Endothelial cell of umbilical vein (primary cell): ENCODE measurements at regions not wholly inside any gene's neighbourhood (a gene's known extent, or its start where the extent isn't known, plus 50 kb on each side); places are given as distances from the start of the nearest gene placed in this dataset.

Source experiments
- BruUV-seq: library from RNA; stranded (reverse); fragments of 400-500 nt; replicated peaks from 2 replicates; lab custom pipeline; 2021; lab: Mats Ljungman, UMichigan
- CTCF ChIA-PET: fragments of 300-600, 350-600 bp; sonication (Branson Sonifier 250); formaldehyde crosslinking; loops from one replicate; lab custom pipeline; 2021; ENCODE audit warnings: antibody characterized with exemption, inconsistent platforms; lab: Charles Lee
- POLR2A ChIA-PET: fragments of 300-600, 350-600 bp; sonication (Branson Sonifier 250); formaldehyde crosslinking; loops from one replicate; lab custom pipeline; 2021; ENCODE audit warnings: antibody characterized with exemption, inconsistent platforms; lab: Charles Lee
- DNase-seq: peaks from one replicate; pipeline ENCODE4 v3.0.0-alpha.2; 2011; ENCODE audit warnings: low read depth, low spot score
- FAIRE-seq: peaks from 2 replicates; lab custom pipeline; 2011; peaks lifted over from hg19 to GRCh38; lab: Jason Lieb, UNC
- H2AFZ ChIP-seq: 2 replicates; pipeline ENCODE4 v1.6.0; 2012; ENCODE audit warnings: low read depth, low read length, control low read depth, inconsistent platforms
- H3K27ac ChIP-seq: 2 replicates; pipeline ENCODE4 v1.5.1; 2011; ENCODE audit warnings: low read depth, mild to moderate bottlenecking, control low read depth, low read length, moderate library complexity; ENCODE audit not compliant: insufficient read depth
- H3K27me3 ChIP-seq, 2 experiments: 2 replicates each; pipeline versions ENCODE4 v1.6.0 to v1.6.1; 2011; ENCODE audit warnings: low read length in 2 of 2, mixed read lengths in 1 of 2; ENCODE audit not compliant: control insufficient read depth in 2 of 2, insufficient read depth in 2 of 2
- H3K36me3 ChIP-seq, 2 experiments: 2 replicates in 1 of 2; 3 replicates in 1 of 2; pipeline ENCODE4 v1.5.1; 2011; ENCODE audit warnings: low read length in 2 of 2, mild to moderate bottlenecking in 1 of 2, moderate library complexity in 1 of 2; ENCODE audit not compliant: control insufficient read depth in 2 of 2, insufficient read depth in 2 of 2; ENCODE audit errors: extremely low read depth in 1 of 2
- H3K4me1 ChIP-seq: 3 replicates; pipeline ENCODE4 v1.5.1; 2011; ENCODE audit warnings: mild to moderate bottlenecking, low read length; ENCODE audit not compliant: control insufficient read depth, insufficient read depth; ENCODE audit errors: extremely low read depth
- H3K4me2 ChIP-seq: 2 replicates; pipeline ENCODE4 v1.6.1; 2011; ENCODE audit warnings: low read length, control low read depth, mixed read lengths; ENCODE audit not compliant: insufficient read depth
- H3K4me3 ChIP-seq, 3 experiments: fragments of 200-600 bp in 1 of 3; sonication (generic), shearing (Covaris generic) in 1 of 3; replicated peaks in 1 of 3; 2 replicates each; pipeline ENCODE4 v1.5.1; 2011 to 2016; ENCODE audit warnings: control low read depth in 3 of 3, low read length in 3 of 3, mild to moderate bottlenecking in 2 of 3, inconsistent platforms in 1 of 3, low read depth in 1 of 3, moderate library complexity in 1 of 3; ENCODE audit not compliant: insufficient read depth in 1 of 3
- H3K79me2 ChIP-seq: 2 replicates; pipeline ENCODE4 v1.6.0; 2012; ENCODE audit warnings: low read length, inconsistent platforms; ENCODE audit not compliant: control insufficient read depth, insufficient read depth
- H3K9ac ChIP-seq: replicated peaks from 2 replicates; pipeline ENCODE3; 2011; ENCODE audit warnings: low read length, control low read depth; ENCODE audit not compliant: insufficient read depth; ENCODE audit errors: extremely low read depth
- H3K9me1 ChIP-seq: replicated peaks from 3 replicates; pipeline ENCODE4 v1.6.0; 2011; ENCODE audit warnings: mild to moderate bottlenecking, low read length; ENCODE audit not compliant: control insufficient read depth, insufficient read depth; ENCODE audit errors: extremely low read depth
- H3K9me3 ChIP-seq: replicated peaks from 2 replicates; pipeline ENCODE4 v1.5.1; 2012; ENCODE audit warnings: low read length, inconsistent platforms; ENCODE audit not compliant: control insufficient read depth, insufficient read depth
- H4K20me1 ChIP-seq: replicated peaks from 2 replicates; pipeline ENCODE3; 2011; ENCODE audit warnings: mild to moderate bottlenecking, low read length; ENCODE audit not compliant: control insufficient read depth, insufficient read depth; ENCODE audit errors: extremely low read depth
- EZH2 ChIP-seq: IDR thresholded peaks from 2 replicates; pipeline ENCODE4 v1.6.1; 2012; ENCODE audit warnings: borderline replicate concordance, low read depth, mild to moderate bottlenecking, moderate library complexity, low read length, inconsistent platforms; ENCODE audit not compliant: severe bottlenecking
- FOS ChIP-seq: IDR thresholded peaks from 2 replicates; pipeline ENCODE4 v1.6.1; 2011; ENCODE audit warnings: mild to moderate bottlenecking, low read length, moderate library complexity, borderline replicate concordance; ENCODE audit not compliant: insufficient read depth
- GATA2 ChIP-seq: IDR thresholded peaks from 2 replicates; pipeline ENCODE4 v1.7.0; 2011; ENCODE audit warnings: low read depth, mild to moderate bottlenecking, moderate library complexity, mixed read lengths, low read length; ENCODE audit not compliant: insufficient read length, insufficient read depth
- JUN ChIP-seq: IDR thresholded peaks from 2 replicates; pipeline ENCODE4 v1.6.1; 2011; ENCODE audit warnings: borderline replicate concordance, low read depth; ENCODE audit not compliant: insufficient read length, insufficient read depth
- MYC ChIP-seq: IDR thresholded peaks from one replicate; pipeline ENCODE4 v1.6.1; 2011; ENCODE audit warnings: mild to moderate bottlenecking, low read depth, low read length
- POLR2A ChIP-seq: IDR thresholded peaks from 2 replicates; pipeline ENCODE4 v1.6.1; 2012; ENCODE audit warnings: low read depth, mild to moderate bottlenecking, control low read depth, low read length
- POLR2AphosphoS5 ChIP-seq: IDR thresholded peaks from 2 replicates; pipeline ENCODE4 v1.6.1; 2012; ENCODE audit warnings: low read depth, mild to moderate bottlenecking, control low read depth, low read length, moderate library complexity; ENCODE audit not compliant: insufficient read depth
- dilution Hi-C: fragments of 300-500 bp; cut with MboI; formaldehyde crosslinking; loops from one replicate; pipeline ENCODE4 v1.15.0; 2019; ENCODE audit warnings: low sequenced_read_pairs; ENCODE audit not compliant: extremely low pct_ligation_motif_present
- intact Hi-C: fragments of 100-400 bp; cut with micrococcal nuclease; formaldehyde crosslinking; loops from one replicate; pipeline ENCODE4 v1.10.0; 2022
- TF ChIP-seq, protein P1 (sequence below): IDR thresholded peaks from 2 replicates; pipeline ENCODE4 v1.6.1; 2011; ENCODE audit not compliant: insufficient read depth, insufficient read length
- TF ChIP-seq, protein P2 (sequence below), 2 donors: IDR thresholded peaks; 1 replicate in 1 of 2; 2 replicates in 1 of 2; pipeline ENCODE4 v1.5.1; 2011; ENCODE audit warnings: low read length in 2 of 2, mild to moderate bottlenecking in 2 of 2, moderate library complexity in 2 of 2, control low read depth in 1 of 2, inconsistent platforms in 1 of 2, low read depth in 1 of 2; ENCODE audit not compliant: insufficient read depth in 1 of 2; ENCODE audit errors: extremely low read depth in 1 of 2

DNA sequence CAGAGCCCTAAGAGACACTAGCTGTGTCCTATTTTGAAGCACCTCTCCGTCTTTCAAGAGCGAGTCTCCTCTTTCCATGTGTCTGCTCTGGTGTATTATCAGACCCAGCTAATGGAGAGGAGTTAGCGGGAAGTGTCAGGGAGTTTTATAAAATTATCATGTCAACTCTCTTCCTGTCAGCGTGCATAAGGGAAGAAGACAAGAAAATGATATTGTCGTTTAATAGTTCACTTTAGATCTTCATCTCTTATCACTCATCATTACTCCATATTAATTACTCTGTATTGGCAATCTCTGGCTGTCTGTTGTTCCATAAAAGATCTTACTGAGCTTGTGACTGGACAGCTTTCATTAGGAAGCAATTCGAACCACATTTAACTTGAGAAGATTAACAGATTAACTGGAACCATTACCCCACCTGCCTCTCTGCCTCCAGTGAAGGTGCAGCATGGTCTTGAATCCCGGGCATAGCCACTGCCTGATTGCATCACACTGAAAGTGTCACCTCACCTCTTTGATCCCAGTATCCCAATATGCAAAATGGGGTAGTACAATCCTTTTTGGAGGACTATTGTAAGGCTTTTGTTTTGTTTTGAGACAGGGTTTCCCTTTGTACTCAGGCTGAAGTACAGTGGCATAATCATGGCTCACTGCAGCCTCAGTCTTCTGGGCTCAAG lies 121.1 kb downstream of the TMEM114 start:
- H4K20me1 ChIP-seq, result no peaks in the 10 kb centered on the region
- H3K9ac ChIP-seq, result no peak overlapping the region
- TF ChIP-seq POLR2A (no peak), JUN (no peak), POLR2AphosphoS5 (no peak), MYC (no peak), EZH2 (no peak), GATA2 (no peak), FOS (no peak)
- TF ChIP-seq, protein P1, sequence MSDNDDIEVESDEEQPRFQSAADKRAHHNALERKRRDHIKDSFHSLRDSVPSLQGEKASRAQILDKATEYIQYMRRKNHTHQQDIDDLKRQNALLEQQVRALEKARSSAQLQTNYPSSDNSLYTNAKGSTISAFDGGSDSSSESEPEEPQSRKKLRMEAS, result no peak
- H3K9me3 ChIP-seq, result no peaks in the 10 kb centered on the region
- H3K4me2 ChIP-seq, result no peak overlapping the region
- ChIA-PET CTCF (no interaction called here), POLR2A (no interaction called here)
- H3K79me2 ChIP-seq, result no peaks in the 10 kb centered on the region
- H3K9me1 ChIP-seq, result no peaks in the 10 kb centered on the region
- H3K27me3 ChIP-seq, result no peaks in the 10 kb centered on the region
- no peak for FAIRE-seq
- no peak for DNase-seq
- dilution Hi-C loops (no loop called here), intact Hi-C loops (no loop called here)
- H3K36me3 ChIP-seq, result no peaks in the 10 kb centered on the region
- H3K27ac ChIP-seq, result no peak overlapping the region
- no TSS peak for BruUV-seq
- H3K4me1 ChIP-seq, result no peaks in the 10 kb centered on the region
- H2AFZ ChIP-seq, result no peak overlapping the region
- H3K4me3 ChIP-seq, result no peak overlapping the region

DNA sequence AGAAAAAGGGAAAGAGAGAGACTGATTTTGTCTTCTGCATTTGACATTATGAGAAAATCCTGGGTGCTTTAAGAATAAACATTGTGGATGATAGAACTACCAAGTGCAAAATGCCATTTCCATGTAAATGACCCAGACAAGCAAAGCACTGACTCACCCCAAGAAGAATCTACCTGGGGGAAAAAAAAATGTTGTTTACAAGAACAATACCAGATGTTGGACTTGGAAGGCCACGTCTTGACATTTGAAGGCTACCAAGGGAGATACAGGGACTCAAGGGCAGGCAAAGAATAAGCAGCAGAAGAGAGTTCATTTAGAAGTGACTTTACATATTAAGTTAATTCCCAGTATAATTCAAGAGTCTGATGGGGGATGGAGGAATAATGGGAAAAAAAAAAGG lies 125.3 kb downstream of the TMEM114 start:
- no peak overlapping the region for H3K4me2 ChIP-seq
- ChIA-PET POLR2A (no interaction called here), CTCF (no interaction called here)
- no peak for FAIRE-seq
- no peaks in the 10 kb centered on the region for H3K27me3 ChIP-seq
- H3K36me3 ChIP-seq, result no peaks in the 10 kb centered on the region
- no peak overlapping the region for H3K27ac ChIP-seq
- H3K9me3 ChIP-seq, result no peaks in the 10 kb centered on the region
- no peak overlapping the region for H3K4me3 ChIP-seq
- TF ChIP-seq JUN (no peak), GATA2 (no peak), FOS (no peak), POLR2A (no peak), MYC (no peak), EZH2 (no peak), POLR2AphosphoS5 (no peak)
- TF ChIP-seq, protein P2, sequence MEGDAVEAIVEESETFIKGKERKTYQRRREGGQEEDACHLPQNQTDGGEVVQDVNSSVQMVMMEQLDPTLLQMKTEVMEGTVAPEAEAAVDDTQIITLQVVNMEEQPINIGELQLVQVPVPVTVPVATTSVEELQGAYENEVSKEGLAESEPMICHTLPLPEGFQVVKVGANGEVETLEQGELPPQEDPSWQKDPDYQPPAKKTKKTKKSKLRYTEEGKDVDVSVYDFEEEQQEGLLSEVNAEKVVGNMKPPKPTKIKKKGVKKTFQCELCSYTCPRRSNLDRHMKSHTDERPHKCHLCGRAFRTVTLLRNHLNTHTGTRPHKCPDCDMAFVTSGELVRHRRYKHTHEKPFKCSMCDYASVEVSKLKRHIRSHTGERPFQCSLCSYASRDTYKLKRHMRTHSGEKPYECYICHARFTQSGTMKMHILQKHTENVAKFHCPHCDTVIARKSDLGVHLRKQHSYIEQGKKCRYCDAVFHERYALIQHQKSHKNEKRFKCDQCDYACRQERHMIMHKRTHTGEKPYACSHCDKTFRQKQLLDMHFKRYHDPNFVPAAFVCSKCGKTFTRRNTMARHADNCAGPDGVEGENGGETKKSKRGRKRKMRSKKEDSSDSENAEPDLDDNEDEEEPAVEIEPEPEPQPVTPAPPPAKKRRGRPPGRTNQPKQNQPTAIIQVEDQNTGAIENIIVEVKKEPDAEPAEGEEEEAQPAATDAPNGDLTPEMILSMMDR (IDR thresholded peaks at IDR 0.05; ENCODE audit: extremely low read depth in 1 of 2, insufficient read depth in 1 of 2, low read depth in 1 of 2, low read length in 2 of 2), result no peak
- TF ChIP-seq, protein P1, result no peak
- no peak overlapping the region for H2AFZ ChIP-seq
- no peaks in the 10 kb centered on the region for H4K20me1 ChIP-seq
- intact Hi-C loops (no loop called here), dilution Hi-C loops (no loop called here)
- BruUV-seq, result no TSS peak
- H3K9ac ChIP-seq, result no peak overlapping the region
- no peaks in the 10 kb centered on the region for H3K9me1 ChIP-seq
- H3K79me2 ChIP-seq, result no peaks in the 10 kb centered on the region
- H3K4me1 ChIP-seq, result no peaks in the 10 kb centered on the region
- DNase-seq, result no peak
